IMR-90 (cell line): ENCODE measurements at regions not wholly inside any gene's neighbourhood (a gene's known extent, or its start where the extent isn't known, plus 50 kb on each side); places are given as distances from the start of the nearest gene placed in this dataset.

Experiments
- ATAC-seq: fragments of 200-7000 bp; cut with Tn5 transposase; 2 replicates; pipeline ENCODE4 v1.9.1; 2020; ENCODE audit warnings: low read depth, mild to moderate bottlenecking, moderate library complexity
- BruUV-seq: library from RNA; stranded (reverse); fragments of 400-500 nt; replicated peaks from 2 replicates; lab custom pipeline; 2021; lab: Mats Ljungman, UMichigan
- CTCF ChIA-PET: fragments of 300-600 bp; formaldehyde crosslinking; extraction: SDS; loops from one replicate; lab custom pipeline; 2021; ENCODE audit warnings: antibody characterized with exemption; lab: Yijun Ruan, JAX
- POLR2A ChIA-PET: fragments of 300-600 bp; sonication (Branson Sonifier 250); formaldehyde crosslinking; loops from one replicate; lab custom pipeline; 2022; ENCODE audit warnings: antibody characterized with exemption; ENCODE audit not compliant: unreplicated experiment; lab: Charles Lee
- DNase-seq: peaks from one replicate; pipeline ENCODE4 v3.0.0; 2013
- H2AFZ ChIP-seq: replicated peaks from 2 replicates; pipeline ENCODE3; 2013; ENCODE audit warnings: low read length, mild to moderate bottlenecking; ENCODE audit not compliant: poor library complexity
- H2AK5ac ChIP-seq: 2 replicates; pipeline ENCODE4 v1.6.1; 2013; ENCODE audit warnings: low read depth, low read length, inconsistent platforms
- H2AK9ac ChIP-seq: replicated peaks from 2 replicates; pipeline ENCODE3; 2013; ENCODE audit warnings: mild to moderate bottlenecking, low read depth, low read length, moderate library complexity; ENCODE audit not compliant: poor library complexity
- H2BK120ac ChIP-seq: 2 replicates; pipeline ENCODE4 v1.6.1; 2013; ENCODE audit warnings: low read depth, low read length, inconsistent platforms
- H2BK15ac ChIP-seq: 3 replicates; pipeline ENCODE4 v1.6.1; 2013; ENCODE audit warnings: low read depth, low read length, inconsistent platforms
- H2BK20ac ChIP-seq: 2 replicates; pipeline ENCODE4 v1.6.1; 2013; ENCODE audit warnings: low read depth, mild to moderate bottlenecking, inconsistent platforms, low read length, moderate library complexity
- H2BK5ac ChIP-seq: 2 replicates; pipeline ENCODE4 v1.6.1; 2013; ENCODE audit warnings: mild to moderate bottlenecking, low read depth, low read length, inconsistent platforms; ENCODE audit not compliant: poor library complexity, severe bottlenecking
- H3K14ac ChIP-seq: replicated peaks from 2 replicates; pipeline ENCODE4 v1.6.1; 2013; ENCODE audit warnings: low read depth, low read length, inconsistent platforms
- H3K18ac ChIP-seq: 2 replicates; pipeline ENCODE4 v1.6.1; 2013; ENCODE audit warnings: low read depth, low read length, control low read depth
- H3K23ac ChIP-seq: 2 replicates; pipeline ENCODE4 v1.6.1; 2013; ENCODE audit warnings: low read depth, low read length, inconsistent platforms
- H3K27ac ChIP-seq: 2 replicates; pipeline ENCODE4 v1.5.1; 2013; ENCODE audit warnings: mild to moderate bottlenecking, control low read depth, low read length; ENCODE audit not compliant: insufficient read depth
- H3K27me3 ChIP-seq: 2 replicates; pipeline ENCODE4 v1.6.1; 2013; ENCODE audit warnings: low read length; ENCODE audit not compliant: control insufficient read depth, insufficient read depth
- H3K36me3 ChIP-seq: 2 replicates; pipeline ENCODE4 v1.6.1; 2013; ENCODE audit warnings: low read length, mixed read lengths; ENCODE audit not compliant: control insufficient read depth, insufficient read depth
- H3K4ac ChIP-seq: 2 replicates; pipeline ENCODE4 v1.6.1; 2013; ENCODE audit warnings: low read depth, low read length, inconsistent platforms
- H3K4me1 ChIP-seq: 2 replicates; pipeline ENCODE4 v1.6.1; 2013; ENCODE audit warnings: low read length, mixed read lengths; ENCODE audit not compliant: control insufficient read depth, insufficient read depth
- H3K4me2 ChIP-seq: 2 replicates; pipeline ENCODE4 v1.6.1; 2013; ENCODE audit warnings: low read depth, mild to moderate bottlenecking, control low read depth, low read length, moderate library complexity
- H3K4me3 ChIP-seq: 2 replicates; pipeline ENCODE4 v1.5.1; 2013; ENCODE audit warnings: low read depth, mild to moderate bottlenecking, control low read depth, low read length, moderate library complexity; ENCODE audit not compliant: insufficient read depth
- H3K56ac ChIP-seq: 2 replicates; pipeline ENCODE4 v1.6.1; 2013; ENCODE audit warnings: low read length, inconsistent platforms; ENCODE audit not compliant: insufficient read depth; ENCODE audit errors: extremely low read depth
- H3K79me1 ChIP-seq, 2 experiments: 2 replicates each; pipeline ENCODE4 v1.6.1; 2013; ENCODE audit warnings: low read length in 2 of 2, inconsistent platforms in 1 of 2, low read depth in 1 of 2
- H3K9ac ChIP-seq: 2 replicates; pipeline ENCODE4 v1.6.1; 2013; ENCODE audit warnings: low read depth, low read length, control low read depth
- H3K9me1 ChIP-seq: 2 replicates; pipeline ENCODE4 v1.6.1; 2013; ENCODE audit warnings: low read length, inconsistent platforms; ENCODE audit not compliant: insufficient read depth
- H3K9me3 ChIP-seq: 2 replicates; pipeline ENCODE4 v1.6.1; 2013; ENCODE audit warnings: low read length; ENCODE audit not compliant: control insufficient read depth, insufficient read depth
- H4K20me1 ChIP-seq: 2 replicates; pipeline ENCODE4 v1.6.1; 2013; ENCODE audit warnings: low read length, inconsistent platforms; ENCODE audit not compliant: insufficient read depth
- H4K5ac ChIP-seq: 2 replicates; pipeline ENCODE4 v1.6.1; 2013; ENCODE audit warnings: mild to moderate bottlenecking, low read depth, low read length, control low read depth
- H4K8ac ChIP-seq, 2 experiments: 2 replicates each; pipeline ENCODE4 v1.6.1; 2013; ENCODE audit warnings: low read depth in 2 of 2, low read length in 2 of 2, control low read depth in 1 of 2, inconsistent platforms in 1 of 2
- H4K91ac ChIP-seq: 2 replicates; pipeline ENCODE4 v1.6.1; 2013; ENCODE audit warnings: low read depth, low read length, inconsistent platforms; ENCODE audit not compliant: insufficient read depth
- CTCF ChIP-seq: conservative IDR thresholded peaks from 2 replicates; pipeline ENCODE4 v1.5.1; 2012; ENCODE audit warnings: mild to moderate bottlenecking, low read depth, low read length, improper control_type of control experiment
- FOS ChIP-seq: fragments of 150-350 bp; IDR thresholded peaks from 2 replicates; pipeline ENCODE4 v1.6.1; 2016; ENCODE audit warnings: low read depth, low read length
- MAZ ChIP-seq: IDR thresholded peaks from 2 replicates; pipeline ENCODE4 v1.6.1; 2012; ENCODE audit warnings: low read depth, mild to moderate bottlenecking, low read length, improper control_type of control experiment, moderate library complexity, borderline replicate concordance
- RCOR1 ChIP-seq: IDR thresholded peaks from 2 replicates; pipeline ENCODE4 v1.6.1; 2012; ENCODE audit warnings: mild to moderate bottlenecking, low read length, improper control_type of control experiment; ENCODE audit not compliant: insufficient replicate concordance
- SMC3 ChIP-seq: fragments of 150-350 bp; IDR thresholded peaks from 2 replicates; pipeline ENCODE4 v1.6.1; 2016; ENCODE audit warnings: low read depth, mild to moderate bottlenecking, antibody characterized with exemption, low read length, moderate library complexity
- WGBS, 2 experiments: methylation state at CpG; one replicate each; pipeline versions ENCODE4 v1.1.5 to v1.1.7; 2013; ENCODE audit warnings: missing lambda C conversion rate in 2 of 2; ENCODE audit not compliant: insufficient read length in 1 of 2; ENCODE audit errors: extremely low coverage in 2 of 2; 5-methylcytosine and 5-hydroxymethylcytosine counted together
- dilution Hi-C: fragments of 300-500 bp; cut with HindIII; formaldehyde crosslinking; loops from one replicate; pipeline ENCODE4 v1.14.3; 2018; ENCODE audit warnings: low sequenced_read_pairs; ENCODE audit not compliant: unreplicated experiment
- in situ Hi-C: fragments of 300-500 bp; cut with MboI; formaldehyde crosslinking; loops from 3 replicates; pipeline ENCODE4 v1.14.3; 2019; ENCODE audit warnings: low sequenced_read_pairs, inconsistent platforms, mixed read lengths
- intact Hi-C: fragments of 100-400 bp; cut with micrococcal nuclease; formaldehyde crosslinking; loops from 2 replicates; pipeline ENCODE4 v1.10.0; 2022

GRCh38 chr7:7105800-7106582, 76.4 kb upstream of the C1GALT1 start:
- no peak overlapping the region for H3K18ac ChIP-seq
- H2BK20ac ChIP-seq = no peak overlapping the region
- no peak for TF ChIP-seq SMC3
- TF ChIP-seq MAZ = no peak
- no peak for TF ChIP-seq RCOR1
- no peak for TF ChIP-seq CTCF
- TF ChIP-seq FOS = no peak
- no peak overlapping the region for H2BK15ac ChIP-seq
- no peaks in the 10 kb centered on the region for H3K36me3 ChIP-seq
- no peak for ATAC-seq
- H3K4ac ChIP-seq = no peak overlapping the region
- no peaks in the 10 kb centered on the region for H3K79me1 ChIP-seq
- no peak overlapping the region for H3K4me3 ChIP-seq
- no TSS peak for BruUV-seq
- ChIA-PET CTCF (interaction anchor here (0.9 to 1.6 kb wide), 2 partner anchors 319 to 433 kb away, joined by 3 to 7 read pairs; no protein-coding TSS in a partner anchor), POLR2A (interaction anchor here (0.6 kb wide), 1 partner anchor 706 kb away, joined by 6 read pairs; no protein-coding TSS in a partner anchor)
- intact Hi-C loops = loop anchor here (10.0 kb wide), 1 partner anchor 179 kb away; no protein-coding TSS in a partner anchor
- no peaks in the 10 kb centered on the region for H3K27me3 ChIP-seq
- no peak overlapping the region for H2BK5ac ChIP-seq
- H3K9ac ChIP-seq = no peak overlapping the region
- no peaks in the 10 kb centered on the region for H3K9me1 ChIP-seq
- no peaks in the 10 kb centered on the region for H4K20me1 ChIP-seq
- DNase-seq = no peak
- no peak overlapping the region for H2AK5ac ChIP-seq
- H4K91ac ChIP-seq = no peak overlapping the region
- H3K4me2 ChIP-seq = no peak overlapping the region
- dilution Hi-C loops = no loop called here
- no peak overlapping the region for H3K14ac ChIP-seq
- no peak overlapping the region for H2AFZ ChIP-seq
- H3K23ac ChIP-seq = no peak overlapping the region
- no peaks in the 10 kb centered on the region for H3K4me1 ChIP-seq
- H2AK9ac ChIP-seq = no peak overlapping the region
- no peak overlapping the region for H2BK120ac ChIP-seq
- no peaks in the 10 kb centered on the region for H3K9me3 ChIP-seq
- no peak overlapping the region for H3K27ac ChIP-seq
- no peak overlapping the region for H4K5ac ChIP-seq
- no CpG with 5 or more reads among the region's 4 CpGs for WGBS, 2 experiments
- H4K8ac ChIP-seq = no peak overlapping the region
- in situ Hi-C loops = loop anchor here (10.0 to 25.0 kb wide), 2 partner anchors 319 to 1106 kb away; no protein-coding TSS in a partner anchor
- no peak overlapping the region for H3K56ac ChIP-seq
